ENCODE measurements at regions not wholly inside any gene's neighbourhood (a gene's known extent, or its start where the extent isn't known, plus 50 kb on each side); places are given as distances from the start of the nearest gene placed in this dataset.
"Not testable (repeated sequence)": the region's sequence is repeated elsewhere in the genome, so short reads cannot be mapped to it uniquely, and the experiment has no call there.

DNA sequence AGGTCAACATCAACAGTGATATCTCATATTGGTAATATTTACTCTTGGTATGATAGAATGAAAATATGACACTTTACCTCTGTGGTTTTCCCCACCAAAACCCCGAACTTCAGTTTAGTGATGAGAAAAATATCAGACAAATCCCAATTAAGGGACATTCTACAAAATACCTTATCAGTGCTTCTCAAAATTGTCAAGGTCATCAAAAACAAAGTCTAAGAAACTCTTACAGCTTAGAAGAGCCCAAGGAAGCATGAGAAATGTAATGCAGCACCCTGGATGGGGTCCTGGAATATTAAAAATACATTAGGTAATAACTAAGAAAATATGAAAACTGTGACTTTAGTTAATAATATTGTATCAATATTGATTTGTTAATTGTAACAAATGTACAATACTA lies 148.3 kb upstream of the TFAP2D start:
- no peaks in the 10 kb centered on the region for H3K27me3 ChIP-seq
- no peak for DNase-seq
- intact Hi-C loops (cut with DNase I), result no loop called here
- H3K27ac ChIP-seq, result no peak overlapping the region
- no peak for TF ChIP-seq POLR2A (IDR thresholded peaks at IDR 0.05)
- TF ChIP-seq, protein P1, sequence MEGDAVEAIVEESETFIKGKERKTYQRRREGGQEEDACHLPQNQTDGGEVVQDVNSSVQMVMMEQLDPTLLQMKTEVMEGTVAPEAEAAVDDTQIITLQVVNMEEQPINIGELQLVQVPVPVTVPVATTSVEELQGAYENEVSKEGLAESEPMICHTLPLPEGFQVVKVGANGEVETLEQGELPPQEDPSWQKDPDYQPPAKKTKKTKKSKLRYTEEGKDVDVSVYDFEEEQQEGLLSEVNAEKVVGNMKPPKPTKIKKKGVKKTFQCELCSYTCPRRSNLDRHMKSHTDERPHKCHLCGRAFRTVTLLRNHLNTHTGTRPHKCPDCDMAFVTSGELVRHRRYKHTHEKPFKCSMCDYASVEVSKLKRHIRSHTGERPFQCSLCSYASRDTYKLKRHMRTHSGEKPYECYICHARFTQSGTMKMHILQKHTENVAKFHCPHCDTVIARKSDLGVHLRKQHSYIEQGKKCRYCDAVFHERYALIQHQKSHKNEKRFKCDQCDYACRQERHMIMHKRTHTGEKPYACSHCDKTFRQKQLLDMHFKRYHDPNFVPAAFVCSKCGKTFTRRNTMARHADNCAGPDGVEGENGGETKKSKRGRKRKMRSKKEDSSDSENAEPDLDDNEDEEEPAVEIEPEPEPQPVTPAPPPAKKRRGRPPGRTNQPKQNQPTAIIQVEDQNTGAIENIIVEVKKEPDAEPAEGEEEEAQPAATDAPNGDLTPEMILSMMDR (IDR thresholded peaks at IDR 0.05), result no peak
- no peaks in the 10 kb centered on the region for H3K9me3 ChIP-seq
- H3K4me3 ChIP-seq, result no peak overlapping the region
- no peaks in the 10 kb centered on the region for H3K4me1 ChIP-seq
- WGBS, 2 donors, result 70 to 81% methylated on average over 1 of the region's 1 CpG
- no peaks in the 10 kb centered on the region for H3K36me3 ChIP-seq

DNA sequence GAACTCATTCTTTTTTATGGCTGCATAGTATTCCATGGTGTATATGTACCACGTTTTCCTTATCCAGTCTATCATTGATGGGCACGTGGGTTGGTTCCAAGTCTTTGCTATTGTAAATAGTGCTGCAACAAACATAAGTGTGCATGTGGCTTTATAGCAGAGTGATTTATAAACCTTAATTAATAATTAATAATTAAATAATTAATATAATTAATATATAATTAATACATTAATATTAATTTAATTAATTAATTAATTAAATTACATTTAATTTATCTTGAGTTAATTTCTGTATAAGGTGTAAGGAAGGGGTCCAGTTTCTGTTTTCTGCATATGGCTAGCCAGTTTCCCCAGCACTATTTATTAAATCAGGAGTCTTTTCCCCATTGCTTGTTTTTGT lies 142.1 kb upstream of the TFAP2D start:
- H3K27me3 ChIP-seq; H3K27ac ChIP-seq; H3K36me3 ChIP-seq; intact Hi-C loops (cut with DNase I); H3K9me3 ChIP-seq; DNase-seq; H3K4me1 ChIP-seq; H3K4me3 ChIP-seq: not testable (repeated sequence)
- WGBS, 2 donors, result 55 to 79% methylated on average over 2 of the region's 2 CpGs

DNA sequence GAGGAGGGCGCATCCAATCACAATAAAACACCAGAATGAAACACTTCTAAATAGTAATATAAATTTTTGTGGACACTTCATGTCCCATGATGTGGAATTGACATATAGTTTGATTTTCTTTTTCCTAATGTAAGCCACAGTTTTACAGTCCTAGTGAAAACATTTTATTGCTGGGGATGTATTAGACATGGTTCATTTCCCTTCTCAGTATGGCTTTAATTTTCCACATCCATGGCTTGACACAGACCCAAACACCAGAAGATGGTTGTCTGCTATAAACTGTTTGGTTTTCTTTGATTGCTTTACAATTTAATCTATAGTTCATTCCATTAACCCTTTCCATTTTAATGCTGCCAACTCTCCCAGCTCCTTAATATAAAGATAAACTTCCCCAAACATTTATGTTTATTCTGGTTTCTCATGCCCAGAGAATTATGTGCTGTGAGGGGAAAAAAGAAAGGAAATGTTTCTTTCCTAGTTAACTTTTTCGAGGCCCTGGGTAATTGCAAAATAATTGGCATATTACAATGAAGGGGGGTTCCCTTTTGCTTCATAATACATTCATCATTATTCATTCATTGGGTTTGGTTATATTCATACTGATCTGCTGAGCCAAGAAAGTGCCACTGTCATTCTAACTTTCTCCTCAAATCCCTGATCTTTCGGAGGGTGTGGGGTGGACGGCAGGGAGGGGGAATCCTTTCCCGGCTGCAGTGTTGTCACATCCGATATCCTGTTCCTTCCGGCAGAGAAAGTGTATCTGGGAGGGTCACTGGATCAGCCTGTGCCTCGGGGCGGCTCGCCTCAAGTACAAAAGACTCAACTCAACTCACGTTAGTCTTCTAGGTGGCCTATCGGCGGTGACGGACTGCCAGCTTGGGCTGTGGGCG lies 127.6 kb upstream of the TFAP2D start:
- DNase-seq, result no peak
- 48 to 52% methylated on average over 8 to 14 of the region's 15 CpGs for WGBS, 2 donors
- no peaks in the 10 kb centered on the region for H3K9me3 ChIP-seq
- no peaks in the 10 kb centered on the region for H3K36me3 ChIP-seq
- intact Hi-C loops (cut with DNase I), result no loop called here
- H3K4me3 ChIP-seq, result no peak overlapping the region
- TF ChIP-seq, protein P1 (IDR thresholded peaks at IDR 0.05), result no peak
- TF ChIP-seq POLR2A (IDR thresholded peaks at IDR 0.05), result no peak
- no peaks in the 10 kb centered on the region for H3K27me3 ChIP-seq
- no peak overlapping the region for H3K27ac ChIP-seq
- no peaks in the 10 kb centered on the region for H3K4me1 ChIP-seq

DNA sequence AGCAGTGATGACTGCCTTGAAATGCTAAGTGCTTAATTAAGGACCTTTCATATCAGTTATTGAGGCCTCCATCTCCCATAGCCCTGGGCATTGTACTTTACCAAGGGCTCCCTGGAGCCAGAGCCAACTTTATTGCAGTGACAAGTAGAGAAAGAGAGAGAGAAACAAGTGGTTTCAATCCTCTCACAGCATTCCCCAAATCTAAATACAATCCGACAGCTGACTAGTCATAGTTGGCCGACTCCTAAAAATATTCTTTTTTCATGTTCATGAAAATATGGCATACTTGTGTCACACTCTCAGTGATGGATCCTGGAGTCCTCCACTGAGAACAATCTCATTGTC lies 127.0 kb upstream of the TFAP2D start:
- Histone ChIP-seq H3K4me1 (no peaks in the 10 kb centered on the region), H3K4me3 (no peak overlapping the region), H3K36me3 (no peaks in the 10 kb centered on the region), H3K9me3 (no peaks in the 10 kb centered on the region), H3K27me3 (no peaks in the 10 kb centered on the region), H3K27ac (no peak overlapping the region)
- DNase-seq, result no peak
- 57 to 79% methylated on average over 2 of the region's 2 CpGs for WGBS, 2 donors
- intact Hi-C loops (cut with DNase I), result no loop called here
- TF ChIP-seq, protein P1 (IDR thresholded peaks at IDR 0.05), result no peak
- no peak for TF ChIP-seq POLR2A (IDR thresholded peaks at IDR 0.05)

DNA sequence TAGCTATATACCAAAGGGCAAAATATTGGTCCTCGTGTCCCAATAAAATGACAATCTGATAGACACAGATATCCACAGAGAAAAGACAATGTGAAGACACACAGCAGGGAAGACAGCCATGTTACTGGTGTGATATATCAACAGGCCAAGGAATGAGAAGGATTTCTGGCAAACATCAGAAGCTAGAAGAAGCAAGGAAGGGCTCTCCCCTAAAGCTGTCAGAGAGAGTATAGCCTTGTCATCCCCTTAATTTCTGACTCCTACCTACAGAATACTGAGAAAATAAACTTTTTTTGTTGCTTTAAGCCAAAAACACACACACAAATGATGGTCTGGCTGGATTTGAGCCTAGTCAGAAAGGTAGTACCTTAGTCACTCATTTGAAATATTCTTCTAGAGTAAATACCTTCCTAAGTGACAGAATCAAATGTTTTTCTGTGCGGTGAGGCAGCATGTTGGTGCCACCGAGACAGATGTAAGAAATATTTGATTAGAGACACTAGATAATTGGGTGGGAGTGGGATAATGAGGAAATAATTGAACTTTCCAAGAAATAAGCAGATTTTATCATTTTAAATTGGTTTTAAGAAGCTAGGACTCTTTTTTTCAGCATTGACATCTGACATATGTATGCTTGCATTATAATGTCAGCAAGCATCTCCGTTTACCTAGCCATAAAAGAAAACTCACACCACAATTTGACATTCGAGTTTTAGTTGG lies 123.4 kb upstream of the TFAP2D start:
- Histone ChIP-seq H3K4me3 (no peak overlapping the region), H3K36me3 (no peaks in the 10 kb centered on the region), H3K27ac (no peak overlapping the region), H3K27me3 (no peaks in the 10 kb centered on the region), H3K4me1 (no peaks in the 10 kb centered on the region), H3K9me3 (no peaks in the 10 kb centered on the region)
- WGBS, 2 donors, result 47 to 59% methylated on average over 5 of the region's 5 CpGs
- no peak for TF ChIP-seq POLR2A (IDR thresholded peaks at IDR 0.05)
- TF ChIP-seq, protein P1 (IDR thresholded peaks at IDR 0.05), result no peak
- intact Hi-C loops (cut with DNase I), result no loop called here
- DNase-seq, result no peak

Measured in esophagus squamous epithelium (tissue), 5 donors.